MM.1S (cell line): ENCODE measurements at regions not wholly inside any gene's neighbourhood (a gene's known extent, or its start where the extent isn't known, plus 50 kb on each side); places are given as distances from the start of the nearest gene placed in this dataset.
"Not testable (repeated sequence)": the region's sequence is repeated elsewhere in the genome, so short reads cannot be mapped to it uniquely, and the experiment has no call there.

ENCODE experiments used
- EZH2 ChIP-seq: fragments of 300-600 bp; sonication (generic); optimal IDR thresholded peaks from 2 replicates; pipeline ENCODE3; 2017; ENCODE audit warnings: low read depth, mild to moderate bottlenecking, antibody characterized with exemption, low read length, mixed read lengths
- EZH2phosphoT487 ChIP-seq: fragments of 300-600 bp; sonication (generic); IDR thresholded peaks from 2 replicates; pipeline ENCODE4 v1.6.1; 2018; ENCODE audit warnings: antibody characterized with exemption, low read length
- TF ChIP-seq, protein P1 (sequence below): fragments of 300-600 bp; sonication (generic); IDR thresholded peaks from 2 replicates; pipeline ENCODE4 v1.5.1; 2016; ENCODE audit warnings: antibody characterized with exemption, low read length, mixed read lengths

DNA sequence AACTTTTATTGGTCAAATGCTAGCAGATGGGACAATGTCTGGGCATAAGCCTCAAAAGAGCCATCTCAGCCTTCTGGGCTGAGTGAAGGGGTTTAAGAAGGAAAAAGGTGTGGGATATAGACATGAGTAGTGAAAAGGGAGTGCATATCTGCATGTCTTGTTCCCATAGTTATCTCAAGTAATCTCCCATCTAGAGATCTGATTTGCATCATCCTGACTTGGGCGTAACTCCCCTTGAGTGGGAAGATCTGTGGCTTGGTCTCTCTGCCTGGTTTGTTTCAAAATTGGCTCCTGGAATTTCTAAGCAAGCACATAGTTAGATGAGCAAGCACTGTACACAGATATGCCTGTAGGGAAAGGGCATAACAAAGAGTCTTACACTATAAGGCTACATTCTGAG is 228.9 kb downstream of the SPATA31A6 start:
- TF ChIP-seq, protein P1, sequence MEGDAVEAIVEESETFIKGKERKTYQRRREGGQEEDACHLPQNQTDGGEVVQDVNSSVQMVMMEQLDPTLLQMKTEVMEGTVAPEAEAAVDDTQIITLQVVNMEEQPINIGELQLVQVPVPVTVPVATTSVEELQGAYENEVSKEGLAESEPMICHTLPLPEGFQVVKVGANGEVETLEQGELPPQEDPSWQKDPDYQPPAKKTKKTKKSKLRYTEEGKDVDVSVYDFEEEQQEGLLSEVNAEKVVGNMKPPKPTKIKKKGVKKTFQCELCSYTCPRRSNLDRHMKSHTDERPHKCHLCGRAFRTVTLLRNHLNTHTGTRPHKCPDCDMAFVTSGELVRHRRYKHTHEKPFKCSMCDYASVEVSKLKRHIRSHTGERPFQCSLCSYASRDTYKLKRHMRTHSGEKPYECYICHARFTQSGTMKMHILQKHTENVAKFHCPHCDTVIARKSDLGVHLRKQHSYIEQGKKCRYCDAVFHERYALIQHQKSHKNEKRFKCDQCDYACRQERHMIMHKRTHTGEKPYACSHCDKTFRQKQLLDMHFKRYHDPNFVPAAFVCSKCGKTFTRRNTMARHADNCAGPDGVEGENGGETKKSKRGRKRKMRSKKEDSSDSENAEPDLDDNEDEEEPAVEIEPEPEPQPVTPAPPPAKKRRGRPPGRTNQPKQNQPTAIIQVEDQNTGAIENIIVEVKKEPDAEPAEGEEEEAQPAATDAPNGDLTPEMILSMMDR, result not testable (repeated sequence)
- not testable (repeated sequence) for TF ChIP-seq EZH2phosphoT487, EZH2
